Esophagus squamous epithelium (tissue), 5 donors: ENCODE measurements at regions not wholly inside any gene's neighbourhood (a gene's known extent, or its start where the extent isn't known, plus 50 kb on each side); places are given as distances from the start of the nearest gene placed in this dataset.

ENCODE experiments used
- DNase-seq: peaks from one replicate; lab custom pipeline; 2025; lab: John Stamatoyannopoulos, UW
- H3K27ac ChIP-seq, 4 donors: fragments of 200-600 bp; sonication (generic); one replicate each; pipeline ENCODE4 v1.5.1; 2016 to 2019; ENCODE audit warnings: mild to moderate bottlenecking in 1 of 4
- H3K27me3 ChIP-seq, 4 donors: fragments of 200-600 bp; sonication (generic); 1 replicate in 3 of 4; 2 replicates in 1 of 4; pipeline versions ENCODE4 v1.5.1 to v1.6.0; 2017 to 2021; ENCODE audit warnings: antibody characterized with exemption in 1 of 4
- H3K36me3 ChIP-seq, 3 donors: fragments of 200-600 bp; sonication (generic); one replicate each; pipeline ENCODE4 v1.5.1; 2016 to 2019
- H3K4me1 ChIP-seq, 3 donors: fragments of 200-600 bp; sonication (generic); one replicate each; pipeline ENCODE4 v1.5.1; 2017 to 2019
- H3K4me3 ChIP-seq, 4 donors: fragments of 200-600 bp; sonication (generic); 1 replicate in 3 of 4; 2 replicates in 1 of 4; pipeline ENCODE4 v1.5.1; 2016 to 2019; ENCODE audit warnings: mild to moderate bottlenecking in 2 of 4, moderate library complexity in 1 of 4
- H3K9me3 ChIP-seq, 3 donors: fragments of 200-600 bp; sonication (generic); one replicate each; pipeline ENCODE4 v1.5.1; 2016 to 2019
- CTCF ChIP-seq, 6 experiments: fragments of 450-650 bp in 4 of 6; fragments of 200-600 bp in 2 of 6; sonication (generic) in 2 of 6; IDR thresholded peaks; one replicate each; pipeline ENCODE4 v1.5.1; 2016 to 2019; ENCODE audit warnings: antibody characterized with exemption in 6 of 6, mild to moderate bottlenecking in 4 of 6, moderate library complexity in 4 of 6
- POLR2A ChIP-seq, 4 donors: fragments of 450-650 bp; IDR thresholded peaks; one replicate each; pipeline ENCODE4 v1.6.1; 2017; ENCODE audit warnings: antibody characterized with exemption in 4 of 4, mild to moderate bottlenecking in 4 of 4, moderate library complexity in 3 of 4
- WGBS, 2 donors: methylation state at CpG; one replicate each; pipeline ENCODE4 v1.1.5; 2018; 5-methylcytosine and 5-hydroxymethylcytosine counted together
- intact Hi-C: fragments of 100-400 bp; cut with DNase I; formaldehyde crosslinking; loops from one replicate; pipeline ENCODE4 v1.15.0; 2022
- donor health status: DM: yes; HTN: yes; CAD: no.

GRCh38 chr14:84282618-84283017, 1247.3 kb upstream of the FLRT2 start:
- intact Hi-C loops: no loop called here
- Histone ChIP-seq H3K27me3 (no peaks in the 10 kb centered on the region), H3K4me3 (no peak overlapping the region), H3K9me3 (no peaks in the 10 kb centered on the region), H3K4me1 (no peaks in the 10 kb centered on the region), H3K36me3 (no peaks in the 10 kb centered on the region), H3K27ac (no peak overlapping the region)
- DNase-seq: no peak
- 59 to 74% methylated on average over 2 of the region's 2 CpGs for WGBS, 2 donors
- TF ChIP-seq CTCF (IDR thresholded peaks at IDR 0.05): no peak
- no peak for TF ChIP-seq POLR2A (IDR thresholded peaks at IDR 0.05)

GRCh38 chr14:84288781-84289180, 1241.2 kb upstream of the FLRT2 start:
- no peaks in the 10 kb centered on the region for H3K9me3 ChIP-seq
- no peak overlapping the region for H3K4me3 ChIP-seq
- TF ChIP-seq POLR2A (IDR thresholded peaks at IDR 0.05): no peak
- TF ChIP-seq CTCF (IDR thresholded peaks at IDR 0.05): peak in 1 of 6 experiments; percentile 37
- intact Hi-C loops: no loop called here
- H3K36me3 ChIP-seq: no peaks in the 10 kb centered on the region
- H3K27ac ChIP-seq: no peak overlapping the region
- no peak for DNase-seq
- 33 to 50% methylated on average over 2 of the region's 2 CpGs for WGBS, 2 donors
- H3K4me1 ChIP-seq: no peaks in the 10 kb centered on the region
- H3K27me3 ChIP-seq: no peaks in the 10 kb centered on the region

GRCh38 chr14:84298663-84299195, 1231.2 kb upstream of the FLRT2 start:
- no peaks in the 10 kb centered on the region for H3K27me3 ChIP-seq
- no peaks in the 10 kb centered on the region for H3K36me3 ChIP-seq
- DNase-seq: no peak
- no peak overlapping the region for H3K4me3 ChIP-seq
- no peaks in the 10 kb centered on the region for H3K9me3 ChIP-seq
- TF ChIP-seq CTCF (IDR thresholded peaks at IDR 0.05) (no peak), POLR2A (IDR thresholded peaks at IDR 0.05) (no peak)
- intact Hi-C loops: no loop called here
- WGBS, 2 donors: 30 to 42% methylated on average over 1 of the region's 1 CpG
- no peak overlapping the region for H3K27ac ChIP-seq
- H3K4me1 ChIP-seq: peaks cover 0 to 10% (median 0%) of the 10 kb centered on the region in 3 donors

- intact Hi-C loops: no loop called here
These were observed 1226.8 kb upstream of the FLRT2 start for GRCh38 chr14:84303140-84303539.

GRCh38 chr14:84312551-84312950, 1217.4 kb upstream of the FLRT2 start:
- no peak for DNase-seq

More at GRCh38 chr14:84303140-84303539, 1226.8 kb upstream of the FLRT2 start:
- no peaks in the 10 kb centered on the region for H3K36me3 ChIP-seq
- WGBS, 2 donors: 50 to 100% methylated on average over 1 to 2 of the region's 7 CpGs
- TF ChIP-seq CTCF (IDR thresholded peaks at IDR 0.05) (no peak), POLR2A (IDR thresholded peaks at IDR 0.05) (no peak)
- peaks cover 0 to 19% (median 0%) of the 10 kb centered on the region in 3 donors for H3K9me3 ChIP-seq
- no peak overlapping the region for H3K4me3 ChIP-seq
- no peaks in the 10 kb centered on the region for H3K27me3 ChIP-seq
- H3K4me1 ChIP-seq: peaks cover 0 to 10% (median 0%) of the 10 kb centered on the region in 3 donors
- H3K27ac ChIP-seq: no peak overlapping the region
- no peak for DNase-seq

More at GRCh38 chr14:84312551-84312950, 1217.4 kb upstream of the FLRT2 start:
- intact Hi-C loops: no loop called here
- Histone ChIP-seq H3K4me1 (no peaks in the 10 kb centered on the region), H3K27me3 (no peaks in the 10 kb centered on the region), H3K9me3 (no peaks in the 10 kb centered on the region), H3K4me3 (no peak overlapping the region), H3K36me3 (no peaks in the 10 kb centered on the region), H3K27ac (no peak overlapping the region)
- TF ChIP-seq POLR2A (IDR thresholded peaks at IDR 0.05) (no peak), CTCF (IDR thresholded peaks at IDR 0.05) (no peak)
- WGBS, 2 donors: 81 to 86% methylated on average over 4 of the region's 4 CpGs
